Adipocyte (in vitro differentiated cells): ENCODE measurements at regions not wholly inside any gene's neighbourhood (a gene's known extent, or its start where the extent isn't known, plus 50 kb on each side); places are given as distances from the start of the nearest gene placed in this dataset.
"Not testable (repeated sequence)": the region's sequence is repeated elsewhere in the genome, so short reads cannot be mapped to it uniquely, and the experiment has no call there.

Experiments used
- DNase-seq: peaks from one replicate; pipeline ENCODE4 v3.0.0-alpha.2; 2015; ENCODE audit warnings: low read depth
- H3K27me3 ChIP-seq: replicated peaks from 2 replicates; pipeline ENCODE4 v1.7.0; 2013; ENCODE audit warnings: mild to moderate bottlenecking, low read length, moderate library complexity; ENCODE audit not compliant: control insufficient read depth, insufficient read depth
- H3K36me3 ChIP-seq: 2 replicates; pipeline ENCODE4 v1.7.0; 2013; ENCODE audit warnings: low read length, mild to moderate bottlenecking, moderate library complexity; ENCODE audit not compliant: control insufficient read depth, insufficient read depth, severe bottlenecking
- H3K4me1 ChIP-seq: 2 replicates; pipeline ENCODE4 v1.7.0; 2013; ENCODE audit warnings: mild to moderate bottlenecking, low read length, moderate library complexity; ENCODE audit not compliant: control insufficient read depth, insufficient read depth
- H3K4me3 ChIP-seq: 2 replicates; pipeline ENCODE4 v1.7.0; 2013; ENCODE audit warnings: mild to moderate bottlenecking, low read length, moderate library complexity
- H3K9ac ChIP-seq: 2 replicates; pipeline ENCODE4 v1.7.0; 2013; ENCODE audit warnings: mild to moderate bottlenecking, low read length, moderate library complexity
- H3K9me3 ChIP-seq: 2 replicates; pipeline ENCODE4 v1.7.0; 2013; ENCODE audit warnings: mild to moderate bottlenecking, low read length, moderate library complexity; ENCODE audit not compliant: control insufficient read depth

DNA sequence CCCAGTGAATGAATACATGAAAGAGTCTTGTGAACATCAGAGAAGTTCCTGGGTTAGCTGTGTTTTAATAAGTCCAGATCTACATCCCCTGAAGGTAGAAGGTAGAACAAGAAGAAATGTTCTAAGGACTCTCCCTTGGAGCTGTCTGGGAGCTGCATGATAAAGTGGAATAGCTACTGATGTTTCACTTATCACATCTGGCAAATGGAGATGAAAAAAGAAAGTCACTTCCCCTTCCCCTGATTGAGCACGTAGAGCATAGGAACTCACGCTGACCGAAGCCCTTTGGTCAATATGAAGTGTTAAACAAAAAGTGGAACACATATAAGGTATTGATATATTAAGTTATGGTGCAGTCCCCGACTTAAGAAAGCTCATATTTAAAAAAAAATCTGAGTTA, 53.2 kb upstream of the PARP1 start:
- Histone ChIP-seq H3K9me3 (peaks cover 6% of the 10 kb centered on the region), H3K9ac (no peak overlapping the region), H3K4me1 (no peaks in the 10 kb centered on the region), H3K36me3 (no peaks in the 10 kb centered on the region), H3K27me3 (peaks cover 27% of the 10 kb centered on the region), H3K4me3 (no peak overlapping the region)
- DNase-seq: no peak

DNA sequence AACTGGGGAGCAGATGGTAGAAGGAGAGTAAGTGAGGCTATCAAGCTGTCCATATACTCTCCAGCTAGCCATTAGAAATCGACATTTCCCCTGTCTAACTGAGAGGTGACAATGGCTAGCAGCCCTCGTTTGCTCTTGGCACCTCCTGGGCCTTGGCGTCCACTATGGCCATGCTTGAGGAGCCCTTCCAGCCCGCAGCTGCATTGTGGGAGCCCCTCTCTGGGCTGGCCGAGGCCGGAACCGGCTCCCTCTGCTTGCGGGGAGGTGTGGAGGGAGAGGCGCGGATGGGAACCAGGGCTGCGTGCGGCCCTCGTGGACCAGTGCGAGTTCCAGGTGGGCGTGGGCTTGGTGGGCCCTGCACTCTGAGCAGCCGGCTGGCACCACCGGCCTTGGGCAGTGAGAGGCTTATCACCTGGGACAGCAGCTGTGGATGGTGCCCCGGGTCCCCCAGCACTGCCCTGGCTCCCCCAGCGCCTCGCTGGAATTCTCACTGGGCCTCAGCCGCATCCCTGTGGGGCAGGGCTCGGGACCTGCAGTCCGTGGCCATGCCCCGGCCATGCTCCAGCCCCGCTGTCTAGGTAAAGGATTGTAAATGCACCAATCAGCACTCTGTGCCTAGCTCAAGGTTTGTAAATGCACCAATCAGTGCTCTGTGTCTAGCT, 56.2 kb upstream of the PARP1 start:
- no peak overlapping the region for H3K4me3 ChIP-seq
- H3K9me3 ChIP-seq: peaks cover 12% of the 10 kb centered on the region
- no peak overlapping the region for H3K9ac ChIP-seq
- H3K27me3 ChIP-seq: peaks cover 28% of the 10 kb centered on the region
- no peak for DNase-seq
- no peaks in the 10 kb centered on the region for H3K4me1 ChIP-seq
- no peaks in the 10 kb centered on the region for H3K36me3 ChIP-seq

DNA sequence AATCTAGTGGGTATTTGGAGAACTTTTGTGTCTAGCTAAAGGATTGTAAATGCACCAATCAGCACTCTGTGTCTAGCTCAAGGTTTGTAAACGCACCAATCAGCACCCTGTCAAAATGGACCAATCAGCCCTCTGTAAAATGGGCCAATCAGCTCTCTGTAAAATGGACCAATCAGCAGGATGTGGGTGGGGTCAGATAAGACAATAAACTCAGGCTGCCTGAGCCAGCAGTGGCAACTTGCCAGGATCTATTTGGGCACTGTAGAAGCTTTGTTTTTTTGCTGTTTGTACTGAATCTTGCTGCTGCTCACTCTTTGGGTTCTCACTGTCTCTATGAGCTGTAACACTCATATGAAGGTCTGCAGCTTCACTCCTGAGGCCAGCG, 56.7 kb upstream of the PARP1 start:
- not testable (repeated sequence) for DNase-seq, H3K4me3 ChIP-seq, H3K4me1 ChIP-seq, H3K36me3 ChIP-seq, H3K9ac ChIP-seq
- H3K9me3 ChIP-seq: peaks cover 17% of the 10 kb centered on the region
- peaks cover 31% of the 10 kb centered on the region for H3K27me3 ChIP-seq

DNA sequence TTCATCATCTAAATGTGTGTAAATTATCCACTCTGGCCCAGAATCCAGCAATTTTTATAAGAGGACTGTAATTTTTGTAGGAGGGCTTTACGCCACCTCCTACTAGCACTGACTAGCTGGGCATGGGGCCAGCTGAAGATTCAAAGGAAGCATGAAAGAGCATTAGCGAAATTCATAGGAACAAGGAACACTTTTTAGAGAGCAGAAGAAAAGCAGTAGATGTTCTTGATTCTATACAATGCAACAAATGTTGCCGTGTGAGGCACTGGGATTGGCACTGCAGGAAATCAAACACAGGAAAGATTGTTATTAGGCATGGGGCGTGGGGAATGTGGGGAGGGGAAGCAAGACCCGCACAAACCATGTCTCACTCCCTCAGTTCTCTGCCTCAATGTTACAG, 58.4 kb upstream of the PARP1 start:
- peaks cover 19% of the 10 kb centered on the region for H3K9me3 ChIP-seq

DNA sequence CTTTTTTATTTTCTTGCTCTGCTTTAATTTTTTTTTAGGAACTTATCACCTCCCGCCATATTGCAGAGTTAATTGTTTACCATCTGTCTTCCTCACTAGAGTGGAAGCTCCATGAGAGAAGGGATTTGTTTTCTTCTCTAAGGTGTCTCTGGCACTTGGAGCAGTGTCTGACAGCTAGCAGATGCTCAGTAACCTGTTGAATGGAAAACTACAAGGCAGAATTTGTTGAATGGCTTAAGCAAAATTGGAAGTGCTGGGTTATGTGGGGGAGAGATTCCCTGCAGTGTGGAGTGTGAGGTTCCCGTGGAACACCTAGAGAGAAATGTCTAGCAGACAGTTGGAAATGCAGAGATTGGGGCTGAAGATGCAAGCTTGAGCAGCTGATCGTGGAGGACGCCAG, 59.5 kb upstream of the PARP1 start:
- Histone ChIP-seq H3K4me1 (no peaks in the 10 kb centered on the region), H3K27me3 (peaks cover 34% of the 10 kb centered on the region), H3K4me3 (no peak overlapping the region), H3K36me3 (no peaks in the 10 kb centered on the region), H3K9me3 (peaks cover 13% of the 10 kb centered on the region), H3K9ac (no peak overlapping the region)
- no peak for DNase-seq

More for the DNA sequence above, 58.4 kb upstream of the PARP1 start:
- H3K27me3 ChIP-seq: peaks cover 39% of the 10 kb centered on the region
- no peak overlapping the region for H3K9ac ChIP-seq
- no peak overlapping the region for H3K4me3 ChIP-seq
- DNase-seq: no peak
- no peaks in the 10 kb centered on the region for H3K36me3 ChIP-seq
- H3K4me1 ChIP-seq: no peaks in the 10 kb centered on the region

DNA sequence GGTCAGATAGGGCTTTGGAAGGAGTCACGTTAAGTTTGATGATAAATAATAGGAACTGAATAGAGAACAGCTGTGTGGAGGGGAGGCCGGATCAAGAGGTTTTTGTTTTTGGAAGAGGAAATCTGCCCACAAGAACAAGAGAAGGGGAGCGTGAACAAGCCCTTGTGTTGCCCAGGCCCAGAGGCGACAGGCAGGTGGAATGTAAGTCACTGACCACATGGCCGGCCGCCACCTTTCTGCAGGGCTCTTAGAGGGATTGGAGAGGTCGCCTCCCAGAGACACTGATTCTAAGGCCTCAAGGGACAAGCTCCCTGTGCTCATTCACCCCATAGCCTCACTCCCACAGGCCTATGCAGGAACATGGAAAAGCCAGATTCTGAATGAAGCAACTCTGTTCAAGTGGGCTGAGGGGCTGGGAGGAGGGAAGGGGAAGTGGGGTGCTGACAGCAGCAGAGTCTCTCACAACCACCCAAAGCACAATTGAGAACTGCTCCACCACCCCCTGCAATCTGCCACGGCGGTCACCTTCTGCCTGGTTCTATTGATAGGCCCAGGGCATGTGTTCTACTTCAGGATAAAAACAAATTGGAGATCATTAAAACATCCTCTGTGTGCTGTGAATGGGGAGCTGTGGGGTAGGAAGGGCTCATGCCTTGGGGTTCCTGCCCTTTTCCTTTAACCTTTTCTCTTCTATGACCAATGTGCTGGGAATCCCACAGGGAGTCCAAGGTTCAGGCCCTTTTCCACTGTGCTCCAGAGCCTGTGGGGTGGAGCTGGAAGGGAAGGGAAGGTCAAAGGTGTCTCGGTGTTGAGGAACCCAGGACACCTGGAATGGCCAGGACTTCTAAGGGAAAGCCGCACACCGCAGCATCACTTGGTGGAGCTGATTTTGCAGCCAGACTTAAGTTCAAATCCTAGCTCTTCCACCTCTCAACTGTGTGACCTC, 63.3 kb upstream of the PARP1 start:
- no peak for DNase-seq
- Histone ChIP-seq H3K4me3 (no peak overlapping the region), H3K9ac (no peak overlapping the region), H3K4me1 (no peaks in the 10 kb centered on the region), H3K36me3 (no peaks in the 10 kb centered on the region), H3K27me3 (peaks cover 60% of the 10 kb centered on the region), H3K9me3 (peaks cover 13% of the 10 kb centered on the region)

DNA sequence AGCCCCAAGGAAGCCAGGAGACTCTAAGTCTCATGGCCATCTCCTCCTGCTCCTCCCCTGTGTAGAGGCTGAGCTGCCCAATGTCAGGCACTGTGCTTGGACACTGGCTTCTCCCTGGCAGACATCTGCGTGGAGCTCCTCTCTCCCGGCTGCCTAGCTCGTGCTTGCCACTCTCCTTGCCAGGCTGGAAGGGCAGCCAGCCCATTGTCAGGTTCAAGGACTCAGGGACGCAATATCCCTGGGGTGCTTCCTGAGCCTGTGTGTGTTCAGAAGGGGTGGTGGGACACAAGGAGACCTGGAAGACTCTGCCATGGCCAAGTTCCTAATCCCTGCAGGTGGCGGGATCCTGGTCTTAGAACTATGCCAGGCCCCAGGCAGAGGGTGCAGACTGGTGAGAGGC, 65.4 kb upstream of the PARP1 start:
- H3K9ac ChIP-seq: no peak overlapping the region
- peaks cover 51% of the 10 kb centered on the region for H3K27me3 ChIP-seq
- no peaks in the 10 kb centered on the region for H3K36me3 ChIP-seq
- H3K4me3 ChIP-seq: no peak overlapping the region
- DNase-seq: no peak
- H3K9me3 ChIP-seq: peaks cover 8% of the 10 kb centered on the region
- H3K4me1 ChIP-seq: no peaks in the 10 kb centered on the region

DNA sequence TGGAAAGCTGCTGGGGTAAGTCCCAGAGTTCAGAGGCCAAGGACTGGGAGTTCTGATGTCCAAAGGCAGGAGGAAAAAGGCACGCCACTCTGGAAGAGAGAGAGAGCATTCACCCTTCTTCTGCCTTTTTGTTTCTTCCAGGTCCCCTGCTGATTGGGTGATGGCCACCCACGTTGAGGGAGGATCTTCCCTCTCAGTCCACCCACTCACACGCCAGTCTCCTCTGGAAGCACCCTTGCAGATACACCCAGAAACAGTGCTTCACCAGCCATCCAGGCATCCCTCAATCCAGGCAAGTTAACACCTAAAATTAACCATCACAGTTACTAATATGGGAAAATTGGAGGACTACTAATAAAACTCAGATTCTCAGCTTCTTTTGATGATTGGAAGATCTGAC, 66.1 kb upstream of the PARP1 start:
- DNase-seq: no peak
- Histone ChIP-seq H3K4me3 (no peak overlapping the region), H3K27me3 (peaks cover 45% of the 10 kb centered on the region), H3K9ac (no peak overlapping the region), H3K36me3 (no peaks in the 10 kb centered on the region), H3K4me1 (no peaks in the 10 kb centered on the region), H3K9me3 (peaks cover 7% of the 10 kb centered on the region)

DNA sequence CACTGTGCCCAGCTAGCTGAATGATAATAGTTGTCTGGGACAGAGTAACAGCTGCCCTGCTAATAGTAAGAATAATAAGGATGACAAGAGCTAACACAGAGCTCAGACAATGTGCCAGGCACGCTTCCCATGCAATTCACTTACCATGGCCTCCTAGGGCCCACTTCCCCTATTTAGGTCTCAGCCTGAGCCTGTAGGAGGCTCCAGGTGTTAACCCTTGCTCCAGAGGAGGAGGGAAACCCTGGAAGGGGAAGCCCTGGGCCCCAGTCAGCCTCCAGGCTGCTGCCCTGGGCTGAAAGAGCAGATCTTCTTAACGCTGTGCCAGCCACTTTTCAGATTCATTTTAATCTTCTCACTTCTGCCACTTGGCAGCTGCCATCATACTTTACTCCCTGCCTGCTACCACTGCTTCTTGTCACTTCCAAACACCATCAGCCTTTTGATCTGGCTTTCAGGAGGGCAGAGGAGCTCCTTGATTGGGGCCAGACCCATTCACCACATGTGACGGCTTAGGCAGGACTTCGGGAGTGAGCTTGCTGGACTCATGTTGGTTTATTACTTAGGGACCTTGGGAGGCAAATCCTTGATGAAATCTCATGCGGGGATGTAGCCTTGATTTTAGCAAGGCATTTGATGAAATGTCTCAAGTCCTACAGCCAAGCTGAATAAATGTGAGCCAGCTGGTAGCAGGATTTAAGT, 66.7 kb upstream of the PARP1 start:
- H3K27me3 ChIP-seq: peaks cover 43% of the 10 kb centered on the region

DNA sequence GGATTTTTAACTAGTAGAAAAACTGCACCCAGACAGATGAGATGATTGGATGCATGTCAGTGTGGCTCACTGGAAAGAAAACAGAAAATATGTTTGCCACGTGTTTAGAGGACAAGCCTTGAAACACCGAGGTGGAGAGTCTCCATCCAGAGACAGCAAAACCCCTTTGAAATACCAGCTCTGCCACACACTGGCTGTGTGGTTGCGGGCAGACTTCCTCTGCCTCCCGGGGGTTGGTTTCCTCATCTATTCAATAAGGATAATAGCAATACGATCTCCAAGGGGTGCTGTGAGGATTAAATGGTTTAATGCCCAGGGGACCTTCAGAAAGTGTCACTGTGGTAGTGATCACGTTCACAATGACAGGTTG, 67.2 kb upstream of the PARP1 start:
- no peaks in the 10 kb centered on the region for H3K9me3 ChIP-seq
- H3K9ac ChIP-seq: no peak overlapping the region
- no peak overlapping the region for H3K4me3 ChIP-seq
- DNase-seq: no peak
- no peaks in the 10 kb centered on the region for H3K36me3 ChIP-seq
- H3K4me1 ChIP-seq: no peaks in the 10 kb centered on the region
- H3K27me3 ChIP-seq: peaks cover 44% of the 10 kb centered on the region

More for the DNA sequence above, 66.7 kb upstream of the PARP1 start:
- no peak for DNase-seq
- no peak overlapping the region for H3K4me3 ChIP-seq
- no peak overlapping the region for H3K9ac ChIP-seq
- H3K36me3 ChIP-seq: no peaks in the 10 kb centered on the region
- H3K4me1 ChIP-seq: no peaks in the 10 kb centered on the region
- peaks cover 2% of the 10 kb centered on the region for H3K9me3 ChIP-seq

DNA sequence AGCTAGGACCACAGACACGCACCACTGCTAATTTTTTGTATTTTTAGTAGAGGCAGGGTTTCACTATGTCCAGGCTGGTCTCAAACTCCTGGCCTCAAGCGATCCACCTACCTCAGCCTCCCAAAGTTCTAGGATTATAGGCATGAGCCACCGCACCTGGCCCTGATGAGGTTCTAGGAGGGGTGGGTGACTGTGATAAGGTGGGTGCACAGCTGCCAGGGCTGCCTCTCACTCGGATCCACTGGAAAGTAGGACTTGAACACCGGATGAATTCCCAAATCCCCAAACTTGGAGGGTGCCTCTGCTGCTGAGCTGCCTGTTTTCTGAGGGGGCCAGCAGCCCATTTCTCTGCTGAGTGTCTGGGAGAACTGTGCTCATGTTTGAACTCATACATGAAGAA, 68.2 kb upstream of the PARP1 start:
- DNase-seq: no peak

More for the DNA sequence above, 68.2 kb upstream of the PARP1 start:
- Histone ChIP-seq H3K9ac (no peak overlapping the region), H3K4me1 (no peaks in the 10 kb centered on the region), H3K9me3 (no peaks in the 10 kb centered on the region), H3K36me3 (no peaks in the 10 kb centered on the region), H3K4me3 (no peak overlapping the region), H3K27me3 (peaks cover 42% of the 10 kb centered on the region)
